Jurkat, Clone E6-1 (cell line): ENCODE measurements at regions not wholly inside any gene's neighbourhood (a gene's known extent, or its start where the extent isn't known, plus 50 kb on each side); places are given as distances from the start of the nearest gene placed in this dataset.
"Not testable (repeated sequence)": the region's sequence is repeated elsewhere in the genome, so short reads cannot be mapped to it uniquely, and the experiment has no call there.

ENCODE experiments used
- DNase-seq: peaks from one replicate; pipeline ENCODE4 v3.0.0-alpha.2; 2011; ENCODE audit warnings: low read depth, low spot score
- H3K4me3 ChIP-seq: 2 replicates; pipeline ENCODE4 v1.5.1; 2011; ENCODE audit warnings: mild to moderate bottlenecking, low read length, control low read depth, moderate library complexity

GRCh38 chr6:19159089-19159488 lies 678.1 kb upstream of the ID4 start:
- H3K4me3 ChIP-seq, result no peak overlapping the region
- no peak for DNase-seq

GRCh38 chr6:19159561-19159960 lies 677.6 kb upstream of the ID4 start:
- H3K4me3 ChIP-seq, result no peak overlapping the region
- no peak for DNase-seq

- no peak overlapping the region for H3K4me3 ChIP-seq
- no peak for DNase-seq
Observed at GRCh38 chr6:19160081-19160730, 677.0 kb upstream of the ID4 start.

- no peak for DNase-seq
- H3K4me3 ChIP-seq, result no peak overlapping the region
Observed at GRCh38 chr6:19167251-19167650, 669.9 kb upstream of the ID4 start.

- no peak for DNase-seq
- no peak overlapping the region for H3K4me3 ChIP-seq
Observed at GRCh38 chr6:19169366-19169765, 667.8 kb upstream of the ID4 start.

GRCh38 chr6:19175023-19175422 lies 662.1 kb upstream of the ID4 start:
- no peak for DNase-seq
- H3K4me3 ChIP-seq, result no peak overlapping the region

GRCh38 chr6:19180348-19181072 lies 656.7 kb upstream of the ID4 start:
- no peak overlapping the region for H3K4me3 ChIP-seq
- no peak for DNase-seq

- H3K4me3 ChIP-seq, result no peak overlapping the region
- no peak for DNase-seq
Observed at GRCh38 chr6:19181211-19181610, 656.0 kb upstream of the ID4 start.

- no peak overlapping the region for H3K4me3 ChIP-seq
- no peak for DNase-seq
Observed at GRCh38 chr6:19193624-19194023, 643.5 kb upstream of the ID4 start.

GRCh38 chr6:19204445-19204844 lies 632.7 kb upstream of the ID4 start:
- H3K4me3 ChIP-seq, result no peak overlapping the region
- DNase-seq, result no peak

- DNase-seq, result no peak
- no peak overlapping the region for H3K4me3 ChIP-seq
Observed at GRCh38 chr6:19205076-19205475, 632.1 kb upstream of the ID4 start.

- no peak overlapping the region for H3K4me3 ChIP-seq
- DNase-seq, result no peak
Observed at GRCh38 chr6:19209202-19209601, 628.0 kb upstream of the ID4 start.

GRCh38 chr6:19210849-19211590 lies 626.1 kb upstream of the ID4 start:
- peak; percentile 35 for DNase-seq
- H3K4me3 ChIP-seq, result no peak overlapping the region

GRCh38 chr6:19214231-19214630 lies 622.9 kb upstream of the ID4 start:
- no peak for DNase-seq
- no peak overlapping the region for H3K4me3 ChIP-seq

- no peak for DNase-seq
- H3K4me3 ChIP-seq, result no peak overlapping the region
Observed at GRCh38 chr6:19219931-19220330, 617.2 kb upstream of the ID4 start.

GRCh38 chr6:19231878-19232561 lies 605.1 kb upstream of the ID4 start:
- no peak for DNase-seq

GRCh38 chr6:19245656-19246055 lies 591.5 kb upstream of the ID4 start:
- no peak overlapping the region for H3K4me3 ChIP-seq
- DNase-seq, result no peak

More at GRCh38 chr6:19231878-19232561, 605.1 kb upstream of the ID4 start:
- no peak overlapping the region for H3K4me3 ChIP-seq

- not testable (repeated sequence) for DNase-seq, H3K4me3 ChIP-seq
Observed at GRCh38 chr6:19247181-19247580, 590.0 kb upstream of the ID4 start.

GRCh38 chr6:19256123-19256522 lies 581.0 kb upstream of the ID4 start:
- H3K4me3 ChIP-seq, DNase-seq: not testable (repeated sequence)

GRCh38 chr6:19261642-19262041 lies 575.5 kb upstream of the ID4 start:
- no peak for DNase-seq
- H3K4me3 ChIP-seq, result no peak overlapping the region
